ENCODE measurements at regions not wholly inside any gene's neighbourhood (a gene's known extent, or its start where the extent isn't known, plus 50 kb on each side); places are given as distances from the start of the nearest gene placed in this dataset.

GRCh38 chr9:73219985-73220626 is 68.4 kb downstream of the ANXA1 start:
- no peak for DNase-seq (ENCODE audit: low read depth in 2 of 2)

- DNase-seq (ENCODE audit: low read depth in 2 of 2), result no peak
These were observed 71.9 kb downstream of the ANXA1 start for GRCh38 chr9:73223594-73223993.

DNA sequence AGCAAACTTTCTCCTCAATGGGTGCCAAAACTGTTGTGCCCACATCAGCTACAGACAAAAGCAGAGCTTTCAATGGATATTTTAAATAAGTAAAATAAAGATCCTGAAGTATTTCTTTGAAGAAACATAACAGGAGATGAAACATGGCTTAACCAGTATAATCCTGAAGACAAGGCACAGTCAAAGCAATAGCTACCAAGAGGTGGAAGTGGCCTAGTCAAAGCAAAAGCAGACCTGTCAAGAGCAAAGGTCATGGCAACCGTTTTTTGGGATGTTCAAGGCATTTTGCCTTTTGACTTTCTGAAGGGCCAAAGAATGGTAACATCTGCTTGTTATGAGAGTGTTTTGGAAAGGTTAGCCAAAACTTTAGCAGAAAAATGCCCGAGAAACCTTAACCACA is 77.9 kb downstream of the ANXA1 start:
- no peak for DNase-seq (ENCODE audit: low read depth in 2 of 2)

GRCh38 chr9:73230251-73230650 is 78.6 kb downstream of the ANXA1 start:
- no peak for DNase-seq (ENCODE audit: low read depth in 2 of 2)

GRCh38 chr9:73231203-73231602 is 79.5 kb downstream of the ANXA1 start:
- no peak for DNase-seq (ENCODE audit: low read depth in 2 of 2)

GRCh38 chr9:73233359-73234007 is 81.8 kb downstream of the ANXA1 start:
- no peak for DNase-seq (ENCODE audit: low read depth in 2 of 2)

DNA sequence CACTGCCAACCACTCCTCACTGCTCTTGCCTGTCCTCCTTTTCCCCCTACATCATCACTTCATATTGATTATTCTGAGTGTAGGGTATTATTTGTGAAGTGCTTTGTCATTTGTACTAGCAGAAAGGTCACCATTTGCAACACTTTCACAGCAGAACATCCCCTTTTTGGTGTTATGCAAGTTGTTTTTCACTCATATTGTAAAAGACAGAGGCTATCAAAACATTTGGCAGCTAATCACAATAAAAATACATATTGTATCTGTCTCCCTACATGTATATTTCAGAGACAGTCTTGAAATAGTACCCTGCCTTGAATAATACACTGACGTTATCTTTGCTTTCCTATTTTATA is 82.3 kb downstream of the ANXA1 start:
- DNase-seq (ENCODE audit: low read depth in 2 of 2), result no peak

DNA sequence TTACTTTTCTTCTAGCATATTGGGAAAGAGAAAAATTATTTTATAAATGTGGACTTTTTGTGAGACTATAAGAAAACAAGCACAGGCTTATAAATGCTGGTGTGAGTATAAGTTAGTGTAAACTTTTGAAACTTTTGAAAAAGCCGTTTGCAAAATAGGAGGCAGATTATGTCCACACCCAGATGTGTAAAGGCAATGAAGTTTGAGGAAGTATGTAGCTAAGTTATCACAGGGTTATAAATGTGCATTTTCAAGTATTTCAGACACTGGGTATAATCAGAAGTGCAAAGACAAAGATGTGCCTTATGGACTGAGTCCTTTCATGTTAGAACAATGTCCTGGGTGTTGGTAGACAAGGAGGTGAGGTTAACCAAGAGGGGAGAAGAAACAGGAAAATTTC is 85.5 kb downstream of the ANXA1 start:
- DNase-seq (ENCODE audit: low read depth in 2 of 2), result no peak

GRCh38 chr9:73239570-73240265 is 88.1 kb downstream of the ANXA1 start:
- no peak for DNase-seq (ENCODE audit: low read depth in 2 of 2)

- no peak for DNase-seq (ENCODE audit: low read depth in 2 of 2)
These were observed 91.4 kb downstream of the ANXA1 start for GRCh38 chr9:73243078-73243477.

DNA sequence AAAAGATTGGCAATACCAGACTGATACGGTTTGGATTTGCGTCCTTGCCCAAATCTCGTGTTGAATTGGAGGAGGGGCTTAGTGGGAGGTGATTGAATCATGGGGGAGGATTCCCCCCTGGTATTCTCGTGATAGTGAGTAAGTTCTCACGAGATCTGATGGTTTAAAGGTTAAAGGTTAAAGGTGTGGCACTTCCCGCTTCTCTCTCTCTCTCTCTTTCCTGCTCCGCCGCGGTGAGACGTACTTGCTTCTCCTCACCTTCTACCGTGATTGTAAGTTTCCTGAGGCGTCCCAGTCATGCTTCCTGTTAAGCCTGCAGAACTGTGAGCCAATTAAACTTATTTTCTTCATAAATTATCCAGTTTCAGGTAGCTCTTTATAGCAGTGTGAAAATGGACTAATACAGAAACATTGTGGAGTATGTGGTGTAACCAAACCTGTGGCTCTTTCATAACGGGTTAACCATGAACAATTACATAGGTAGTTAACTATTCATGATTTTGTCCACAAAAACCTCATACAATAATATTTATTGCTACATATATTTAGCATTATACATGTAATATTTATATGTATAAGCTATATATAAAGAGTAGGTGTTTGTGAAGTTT is 107.5 kb downstream of the ANXA1 start:
- no peak for DNase-seq (ENCODE audit: low read depth in 2 of 2)

DNA sequence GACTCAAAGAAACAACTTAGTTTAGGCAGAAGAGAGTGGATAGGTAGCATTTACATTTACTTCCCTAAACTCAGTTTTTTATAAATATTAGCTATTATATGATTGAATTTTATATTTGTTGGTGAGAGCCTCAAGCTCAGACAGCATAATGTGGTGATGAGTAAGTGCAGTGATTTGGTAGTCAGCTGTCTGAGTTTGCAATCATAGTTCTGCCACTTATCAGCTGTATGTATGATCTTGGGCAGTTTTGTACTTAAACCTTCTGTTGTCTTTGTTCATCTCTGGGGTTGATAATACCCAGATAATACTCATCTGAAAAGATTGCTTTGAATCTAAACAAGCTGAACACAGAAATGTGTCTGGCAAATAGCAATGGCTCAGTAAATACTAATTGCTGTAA is 108.8 kb downstream of the ANXA1 start:
- no peak for DNase-seq (ENCODE audit: low read depth in 2 of 2)

- DNase-seq (ENCODE audit: low read depth in 2 of 2), result no peak
These were observed 113.0 kb downstream of the ANXA1 start for GRCh38 chr9:73264631-73265030.

GRCh38 chr9:73265876-73266275 is 114.2 kb downstream of the ANXA1 start:
- DNase-seq (ENCODE audit: low read depth in 2 of 2), result no peak

DNA sequence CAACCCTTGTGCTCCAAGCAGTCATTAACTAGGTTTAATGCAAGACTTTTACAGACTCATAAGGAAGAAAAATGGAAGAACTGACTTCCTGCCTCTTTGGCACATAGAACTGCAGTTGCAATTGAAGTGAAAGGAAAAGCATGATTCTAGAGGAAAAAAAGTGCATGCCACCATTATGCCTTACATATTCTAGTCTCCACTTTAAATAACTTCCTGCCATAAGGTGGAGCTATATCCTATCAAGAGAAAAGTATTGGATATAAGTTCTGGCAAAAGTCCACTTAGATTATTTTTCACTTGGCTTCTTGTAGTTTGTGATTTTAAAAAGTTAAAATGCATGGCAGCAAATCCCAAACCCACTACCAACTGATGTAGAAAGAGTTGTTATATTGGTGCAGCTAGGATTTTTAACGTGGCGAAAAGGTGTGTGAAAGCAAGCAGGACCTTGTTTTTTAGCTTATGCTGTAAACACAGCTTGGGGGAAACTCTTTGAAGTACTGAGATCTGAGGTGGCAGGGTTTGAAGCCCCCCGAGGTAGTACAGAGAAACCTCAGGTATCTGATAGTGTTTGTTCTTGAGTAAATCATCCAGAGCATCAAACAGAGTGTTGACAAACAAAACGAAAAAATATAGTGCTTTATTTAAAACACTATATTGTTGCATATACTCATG is 117.9 kb downstream of the ANXA1 start:
- DNase-seq (ENCODE audit: low read depth in 2 of 2), result peak in 1 of 2 donors; percentile 7

DNA sequence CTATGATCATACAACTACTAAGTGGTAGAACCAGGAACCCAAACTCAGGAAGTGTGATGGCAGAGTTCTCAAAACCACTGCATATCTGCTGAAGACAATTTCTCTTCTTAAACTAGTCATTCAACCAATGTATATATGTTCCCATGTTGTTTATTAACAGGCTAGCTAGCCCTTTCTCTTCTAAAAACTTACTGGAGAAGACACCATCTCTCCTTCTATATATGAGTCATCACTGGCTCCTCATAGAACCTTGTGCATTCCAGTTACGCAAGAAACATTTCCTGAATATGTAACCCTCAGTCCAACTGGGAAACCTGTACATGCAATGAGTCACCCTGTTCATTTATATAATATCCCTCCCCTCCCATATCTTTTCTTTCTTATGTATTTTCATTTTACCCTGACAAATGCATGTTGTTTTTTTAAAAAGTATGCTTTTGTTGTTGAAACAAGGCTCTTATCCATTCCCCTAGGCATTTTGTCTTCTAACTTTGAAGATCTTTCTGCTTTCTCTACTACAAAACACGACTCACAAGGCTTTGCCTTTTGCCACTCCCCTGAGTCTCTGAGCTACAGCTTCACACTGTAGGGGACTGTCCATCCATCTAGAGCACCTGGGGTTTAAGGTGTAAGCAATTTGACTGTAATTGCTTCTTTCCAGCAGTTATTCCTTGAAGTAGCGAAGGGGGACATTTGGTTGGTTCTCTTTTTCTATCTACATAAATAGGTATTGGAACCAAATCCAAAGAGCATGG is 119.5 kb downstream of the ANXA1 start:
- DNase-seq (ENCODE audit: low read depth in 2 of 2), result peak; percentile 29 to 68

GRCh38 chr9:73280113-73280512 is 128.4 kb downstream of the ANXA1 start:
- DNase-seq (ENCODE audit: low read depth in 2 of 2), result no peak

- DNase-seq (ENCODE audit: low read depth in 2 of 2), result no peak
These were observed 132.7 kb downstream of the ANXA1 start for GRCh38 chr9:73284377-73284776.

DNA sequence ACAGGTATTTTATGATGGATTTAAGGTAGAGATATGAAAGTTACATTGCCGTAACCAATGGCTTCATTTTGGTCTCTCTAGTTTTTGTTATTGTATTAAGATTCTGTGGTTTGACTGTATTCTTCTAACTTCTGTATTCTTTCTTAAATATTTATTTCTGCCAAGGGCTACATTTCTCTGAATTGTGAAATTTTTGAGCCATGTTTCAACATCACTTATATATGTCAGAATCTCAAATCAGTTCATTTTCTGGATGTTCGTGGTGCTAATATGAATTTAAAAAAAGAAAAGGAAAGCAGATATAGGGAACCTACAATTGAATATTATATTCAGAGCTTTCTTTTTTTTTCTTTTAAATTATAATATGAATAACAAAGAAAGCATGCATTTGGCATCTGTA is 142.7 kb downstream of the ANXA1 start:
- no peak for DNase-seq (ENCODE audit: low read depth in 2 of 2)

DNA sequence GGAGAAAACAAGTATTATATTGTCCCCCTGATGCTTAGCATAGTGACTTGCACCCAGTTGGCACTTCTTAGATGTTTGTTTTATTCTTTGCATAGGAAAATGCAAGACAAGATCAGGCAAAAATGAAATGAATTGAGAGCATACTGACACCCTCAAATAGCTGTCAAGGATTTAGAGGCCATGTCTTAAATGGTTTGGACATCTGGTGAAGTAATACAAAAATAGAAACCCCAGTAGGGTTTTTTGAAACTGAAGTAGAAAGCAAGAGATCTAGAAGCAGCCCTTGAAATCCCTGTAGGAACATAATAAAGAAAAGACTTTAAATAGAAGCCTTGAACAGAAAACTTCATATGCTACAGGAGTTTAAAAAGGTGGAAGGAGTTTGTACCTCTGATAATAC is 174.3 kb downstream of the ANXA1 start:
- DNase-seq (ENCODE audit: low read depth in 2 of 2), result no peak

- no peak for DNase-seq (ENCODE audit: low read depth in 2 of 2)
These were observed 175.5 kb downstream of the ANXA1 start for GRCh38 chr9:73327149-73327548.

All from dermis microvascular lymphatic vessel endothelial cell (primary cell).